IMR-90 (cell line): ENCODE measurements at regions not wholly inside any gene's neighbourhood (a gene's known extent, or its start where the extent isn't known, plus 50 kb on each side); places are given as distances from the start of the nearest gene placed in this dataset.

Experiments used
- ATAC-seq: fragments of 200-7000 bp; cut with Tn5 transposase; 2 replicates; pipeline ENCODE4 v1.9.1; 2020; ENCODE audit warnings: low read depth, mild to moderate bottlenecking, moderate library complexity
- BruUV-seq: library from RNA; stranded (reverse); fragments of 400-500 nt; replicated peaks from 2 replicates; lab custom pipeline; 2021; lab: Mats Ljungman, UMichigan
- CTCF ChIA-PET: fragments of 300-600 bp; formaldehyde crosslinking; extraction: SDS; loops from one replicate; lab custom pipeline; 2021; ENCODE audit warnings: antibody characterized with exemption; lab: Yijun Ruan, JAX
- POLR2A ChIA-PET: fragments of 300-600 bp; sonication (Branson Sonifier 250); formaldehyde crosslinking; loops from one replicate; lab custom pipeline; 2022; ENCODE audit warnings: antibody characterized with exemption; ENCODE audit not compliant: unreplicated experiment; lab: Charles Lee
- DNase-seq: peaks from one replicate; pipeline ENCODE4 v3.0.0; 2013
- H2AFZ ChIP-seq: replicated peaks from 2 replicates; pipeline ENCODE3; 2013; ENCODE audit warnings: low read length, mild to moderate bottlenecking; ENCODE audit not compliant: poor library complexity
- H2AK5ac ChIP-seq: 2 replicates; pipeline ENCODE4 v1.6.1; 2013; ENCODE audit warnings: low read depth, low read length, inconsistent platforms
- H2AK9ac ChIP-seq: replicated peaks from 2 replicates; pipeline ENCODE3; 2013; ENCODE audit warnings: mild to moderate bottlenecking, low read depth, low read length, moderate library complexity; ENCODE audit not compliant: poor library complexity
- H2BK120ac ChIP-seq: 2 replicates; pipeline ENCODE4 v1.6.1; 2013; ENCODE audit warnings: low read depth, low read length, inconsistent platforms
- H2BK15ac ChIP-seq: 3 replicates; pipeline ENCODE4 v1.6.1; 2013; ENCODE audit warnings: low read depth, low read length, inconsistent platforms
- H2BK20ac ChIP-seq: 2 replicates; pipeline ENCODE4 v1.6.1; 2013; ENCODE audit warnings: low read depth, mild to moderate bottlenecking, inconsistent platforms, low read length, moderate library complexity
- H2BK5ac ChIP-seq: 2 replicates; pipeline ENCODE4 v1.6.1; 2013; ENCODE audit warnings: mild to moderate bottlenecking, low read depth, low read length, inconsistent platforms; ENCODE audit not compliant: poor library complexity, severe bottlenecking
- H3K14ac ChIP-seq: replicated peaks from 2 replicates; pipeline ENCODE4 v1.6.1; 2013; ENCODE audit warnings: low read depth, low read length, inconsistent platforms
- H3K18ac ChIP-seq: 2 replicates; pipeline ENCODE4 v1.6.1; 2013; ENCODE audit warnings: low read depth, low read length, control low read depth
- H3K23ac ChIP-seq: 2 replicates; pipeline ENCODE4 v1.6.1; 2013; ENCODE audit warnings: low read depth, low read length, inconsistent platforms
- H3K27ac ChIP-seq: 2 replicates; pipeline ENCODE4 v1.5.1; 2013; ENCODE audit warnings: mild to moderate bottlenecking, control low read depth, low read length; ENCODE audit not compliant: insufficient read depth
- H3K27me3 ChIP-seq: 2 replicates; pipeline ENCODE4 v1.6.1; 2013; ENCODE audit warnings: low read length; ENCODE audit not compliant: control insufficient read depth, insufficient read depth
- H3K36me3 ChIP-seq: 2 replicates; pipeline ENCODE4 v1.6.1; 2013; ENCODE audit warnings: low read length, mixed read lengths; ENCODE audit not compliant: control insufficient read depth, insufficient read depth
- H3K4ac ChIP-seq: 2 replicates; pipeline ENCODE4 v1.6.1; 2013; ENCODE audit warnings: low read depth, low read length, inconsistent platforms
- H3K4me1 ChIP-seq: 2 replicates; pipeline ENCODE4 v1.6.1; 2013; ENCODE audit warnings: low read length, mixed read lengths; ENCODE audit not compliant: control insufficient read depth, insufficient read depth
- H3K4me2 ChIP-seq: 2 replicates; pipeline ENCODE4 v1.6.1; 2013; ENCODE audit warnings: low read depth, mild to moderate bottlenecking, control low read depth, low read length, moderate library complexity
- H3K4me3 ChIP-seq: 2 replicates; pipeline ENCODE4 v1.5.1; 2013; ENCODE audit warnings: low read depth, mild to moderate bottlenecking, control low read depth, low read length, moderate library complexity; ENCODE audit not compliant: insufficient read depth
- H3K56ac ChIP-seq: 2 replicates; pipeline ENCODE4 v1.6.1; 2013; ENCODE audit warnings: low read length, inconsistent platforms; ENCODE audit not compliant: insufficient read depth; ENCODE audit errors: extremely low read depth
- H3K79me1 ChIP-seq, 2 experiments: 2 replicates each; pipeline ENCODE4 v1.6.1; 2013; ENCODE audit warnings: low read length in 2 of 2, inconsistent platforms in 1 of 2, low read depth in 1 of 2
- H3K9ac ChIP-seq: 2 replicates; pipeline ENCODE4 v1.6.1; 2013; ENCODE audit warnings: low read depth, low read length, control low read depth
- H3K9me1 ChIP-seq: 2 replicates; pipeline ENCODE4 v1.6.1; 2013; ENCODE audit warnings: low read length, inconsistent platforms; ENCODE audit not compliant: insufficient read depth
- H3K9me3 ChIP-seq: 2 replicates; pipeline ENCODE4 v1.6.1; 2013; ENCODE audit warnings: low read length; ENCODE audit not compliant: control insufficient read depth, insufficient read depth
- H4K20me1 ChIP-seq: 2 replicates; pipeline ENCODE4 v1.6.1; 2013; ENCODE audit warnings: low read length, inconsistent platforms; ENCODE audit not compliant: insufficient read depth
- H4K5ac ChIP-seq: 2 replicates; pipeline ENCODE4 v1.6.1; 2013; ENCODE audit warnings: mild to moderate bottlenecking, low read depth, low read length, control low read depth
- H4K8ac ChIP-seq, 2 experiments: 2 replicates each; pipeline ENCODE4 v1.6.1; 2013; ENCODE audit warnings: low read depth in 2 of 2, low read length in 2 of 2, control low read depth in 1 of 2, inconsistent platforms in 1 of 2
- H4K91ac ChIP-seq: 2 replicates; pipeline ENCODE4 v1.6.1; 2013; ENCODE audit warnings: low read depth, low read length, inconsistent platforms; ENCODE audit not compliant: insufficient read depth
- MAZ ChIP-seq: IDR thresholded peaks from 2 replicates; pipeline ENCODE4 v1.6.1; 2012; ENCODE audit warnings: low read depth, mild to moderate bottlenecking, low read length, improper control_type of control experiment, moderate library complexity, borderline replicate concordance
- SMC3 ChIP-seq: fragments of 150-350 bp; IDR thresholded peaks from 2 replicates; pipeline ENCODE4 v1.6.1; 2016; ENCODE audit warnings: low read depth, mild to moderate bottlenecking, antibody characterized with exemption, low read length, moderate library complexity
- WGBS, 2 experiments: methylation state at CpG; one replicate each; pipeline versions ENCODE4 v1.1.5 to v1.1.7; 2013; ENCODE audit warnings: missing lambda C conversion rate in 2 of 2; ENCODE audit not compliant: insufficient read length in 1 of 2; ENCODE audit errors: extremely low coverage in 2 of 2; 5-methylcytosine and 5-hydroxymethylcytosine counted together
- dilution Hi-C: fragments of 300-500 bp; cut with HindIII; formaldehyde crosslinking; loops from one replicate; pipeline ENCODE4 v1.14.3; 2018; ENCODE audit warnings: low sequenced_read_pairs; ENCODE audit not compliant: unreplicated experiment
- in situ Hi-C: fragments of 300-500 bp; cut with MboI; formaldehyde crosslinking; loops from 3 replicates; pipeline ENCODE4 v1.14.3; 2019; ENCODE audit warnings: low sequenced_read_pairs, inconsistent platforms, mixed read lengths
- intact Hi-C: fragments of 100-400 bp; cut with micrococcal nuclease; formaldehyde crosslinking; loops from 2 replicates; pipeline ENCODE4 v1.10.0; 2022
- TF ChIP-seq, protein P1 (sequence below): conservative IDR thresholded peaks from 2 replicates; pipeline ENCODE4 v1.5.1; 2012; ENCODE audit warnings: mild to moderate bottlenecking, low read depth, low read length, improper control_type of control experiment

DNA sequence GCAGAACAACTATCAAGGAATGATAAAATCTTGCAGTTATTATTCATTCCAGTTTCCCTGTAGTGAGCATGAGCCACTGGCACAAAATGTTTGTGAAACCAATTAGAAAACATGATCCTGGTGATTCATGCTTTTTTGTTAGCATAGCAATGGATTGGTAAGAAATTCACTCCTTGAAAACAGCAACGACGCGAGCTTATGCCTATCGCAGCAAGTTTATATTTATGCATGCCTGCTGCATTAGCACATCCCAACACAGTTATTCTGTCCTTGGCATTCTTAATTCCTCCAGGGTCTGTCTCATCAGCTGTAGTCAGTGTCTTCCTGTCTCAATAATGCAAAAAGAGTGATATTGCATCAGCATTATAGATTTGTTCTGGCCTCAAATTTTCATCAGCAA, 975.9 kb downstream of the STIM2 start:
- CTCF ChIA-PET, result no interaction called here
- no peak overlapping the region for H3K14ac ChIP-seq
- POLR2A ChIA-PET, result no interaction called here
- H2BK120ac ChIP-seq, result no peak overlapping the region
- dilution Hi-C loops (no loop called here), intact Hi-C loops (no loop called here), in situ Hi-C loops (no loop called here)
- H4K5ac ChIP-seq, result no peak overlapping the region
- peaks cover 3% of the 10 kb centered on the region; the same call in 1 of the 2 replicates for H3K9me3 ChIP-seq
- BruUV-seq, result no TSS peak
- no peak overlapping the region for H2BK15ac ChIP-seq
- no peak overlapping the region for H4K91ac ChIP-seq
- H3K79me1 ChIP-seq, result no peaks in the 10 kb centered on the region
- H3K4me3 ChIP-seq, result no peak overlapping the region
- WGBS, 2 experiments, result no CpG with 5 or more reads among the region's 4 CpGs
- no peak overlapping the region for H2BK5ac ChIP-seq
- no peak overlapping the region for H4K8ac ChIP-seq
- no peak overlapping the region for H2AK5ac ChIP-seq
- H3K4me1 ChIP-seq, result no peaks in the 10 kb centered on the region
- H3K18ac ChIP-seq, result no peak overlapping the region
- no peak overlapping the region for H2AK9ac ChIP-seq
- no peak overlapping the region for H2BK20ac ChIP-seq
- no peak overlapping the region for H3K56ac ChIP-seq
- H3K4me2 ChIP-seq, result no peak overlapping the region
- no peaks in the 10 kb centered on the region for H3K27me3 ChIP-seq
- no peak overlapping the region for H2AFZ ChIP-seq
- H3K23ac ChIP-seq, result no peak overlapping the region
- H3K9ac ChIP-seq, result no peak overlapping the region
- TF ChIP-seq MAZ (no peak), SMC3 (no peak)
- TF ChIP-seq, protein P1, sequence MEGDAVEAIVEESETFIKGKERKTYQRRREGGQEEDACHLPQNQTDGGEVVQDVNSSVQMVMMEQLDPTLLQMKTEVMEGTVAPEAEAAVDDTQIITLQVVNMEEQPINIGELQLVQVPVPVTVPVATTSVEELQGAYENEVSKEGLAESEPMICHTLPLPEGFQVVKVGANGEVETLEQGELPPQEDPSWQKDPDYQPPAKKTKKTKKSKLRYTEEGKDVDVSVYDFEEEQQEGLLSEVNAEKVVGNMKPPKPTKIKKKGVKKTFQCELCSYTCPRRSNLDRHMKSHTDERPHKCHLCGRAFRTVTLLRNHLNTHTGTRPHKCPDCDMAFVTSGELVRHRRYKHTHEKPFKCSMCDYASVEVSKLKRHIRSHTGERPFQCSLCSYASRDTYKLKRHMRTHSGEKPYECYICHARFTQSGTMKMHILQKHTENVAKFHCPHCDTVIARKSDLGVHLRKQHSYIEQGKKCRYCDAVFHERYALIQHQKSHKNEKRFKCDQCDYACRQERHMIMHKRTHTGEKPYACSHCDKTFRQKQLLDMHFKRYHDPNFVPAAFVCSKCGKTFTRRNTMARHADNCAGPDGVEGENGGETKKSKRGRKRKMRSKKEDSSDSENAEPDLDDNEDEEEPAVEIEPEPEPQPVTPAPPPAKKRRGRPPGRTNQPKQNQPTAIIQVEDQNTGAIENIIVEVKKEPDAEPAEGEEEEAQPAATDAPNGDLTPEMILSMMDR, result no peak
- no peak overlapping the region for H3K27ac ChIP-seq
- no peaks in the 10 kb centered on the region for H3K36me3 ChIP-seq
- DNase-seq, result peak; percentile 27
- ATAC-seq, result peak; percentile 79
- no peaks in the 10 kb centered on the region for H3K9me1 ChIP-seq
- no peaks in the 10 kb centered on the region for H4K20me1 ChIP-seq
- H3K4ac ChIP-seq, result no peak overlapping the region
